ENCODE measurements at regions not wholly inside any gene's neighbourhood (a gene's known extent, or its start where the extent isn't known, plus 50 kb on each side); places are given as distances from the start of the nearest gene placed in this dataset.
"Not testable (repeated sequence)": the region's sequence is repeated elsewhere in the genome, so short reads cannot be mapped to it uniquely, and the experiment has no call there.

DNA sequence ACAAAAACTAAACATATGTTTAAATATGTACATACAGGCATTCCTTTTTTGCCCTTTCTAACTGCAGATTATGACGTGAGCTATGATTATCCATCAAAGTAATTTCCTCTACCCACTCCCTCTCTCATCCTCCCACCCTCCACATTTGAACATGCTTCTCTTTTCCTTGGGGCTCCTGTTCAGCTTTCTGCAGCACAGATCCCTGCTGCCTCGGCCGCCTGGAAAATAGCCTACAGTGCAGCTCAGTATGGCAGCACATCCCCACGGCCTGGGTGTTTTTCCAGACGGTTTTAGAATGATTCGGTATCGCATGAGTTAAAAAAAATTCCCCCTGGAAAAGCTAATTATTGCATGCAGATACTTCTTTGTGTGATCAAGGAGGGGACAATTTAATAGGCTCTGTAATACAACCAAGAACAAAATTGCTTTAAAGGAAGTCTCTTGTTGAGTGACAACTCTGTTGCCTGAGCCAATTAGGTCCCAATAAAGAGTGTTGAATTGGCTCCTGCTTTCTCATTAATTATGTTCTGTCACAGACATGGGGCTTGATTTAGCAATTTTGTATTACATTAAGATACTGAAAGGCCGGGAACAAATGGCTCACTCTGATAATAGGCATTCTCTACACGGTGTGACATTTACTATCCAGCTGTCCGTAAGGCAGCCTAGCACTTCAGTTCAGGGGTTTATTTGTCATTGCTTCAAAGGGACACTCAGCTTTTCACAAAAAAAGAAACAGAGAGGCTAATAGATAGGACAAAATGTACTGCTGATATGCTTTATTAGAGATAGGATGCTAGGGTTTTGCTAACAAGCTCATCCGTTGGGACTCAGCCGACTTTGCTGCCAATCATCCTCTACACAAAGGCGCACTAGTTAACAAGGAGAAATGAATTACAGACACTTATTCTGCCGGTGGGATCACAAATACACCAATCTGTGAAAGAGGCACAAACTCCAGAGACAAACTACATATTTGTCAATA lies 285.8 kb upstream of the G2E3 start:
- Histone ChIP-seq H3K4me3 (ENCODE audit: low read depth, low read length) (no peak overlapping the region), H3K36me3 (ENCODE audit: control insufficient read depth, insufficient read depth, low read length) (no peaks in the 10 kb centered on the region), H3K4me1 (ENCODE audit: control insufficient read depth, insufficient read depth, low read length) (peaks cover 5% of the 10 kb centered on the region), H3K27me3 (ENCODE audit: control insufficient read depth, insufficient read depth, low read length) (no peaks in the 10 kb centered on the region), H3K27ac (ENCODE audit: low read depth, low read length) (no peak overlapping the region), H3K9me3 (ENCODE audit: control insufficient read depth, insufficient read depth, low read length) (no peaks in the 10 kb centered on the region)
- DNase-seq (ENCODE audit: low read depth in 4 of 6, low spot score in 6 of 6), result peak in 3 of 6 donors; percentile 20 to 90 (median 83)
- WGBS (ENCODE audit: insufficient coverage), result 14% methylated on average over 4 of the region's 14 CpGs

DNA sequence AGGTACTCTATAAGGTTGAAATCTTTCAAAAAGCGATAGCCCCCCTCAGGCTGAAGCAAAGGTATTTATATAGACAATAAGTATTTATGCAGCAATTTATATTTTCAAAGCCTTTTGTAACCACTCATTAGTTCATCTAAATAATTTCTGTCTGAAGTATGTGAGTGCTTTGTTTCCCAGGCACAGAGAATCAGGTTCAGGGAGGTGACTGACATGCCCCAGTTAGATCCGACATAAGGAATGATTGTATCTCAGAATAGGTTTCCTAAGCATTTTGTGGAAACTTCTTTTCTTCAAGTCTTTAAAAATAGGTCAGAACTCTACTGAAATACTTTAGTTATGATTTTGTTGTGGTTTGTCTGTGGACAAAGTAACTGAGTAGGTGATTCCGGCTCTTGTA lies 283.4 kb upstream of the G2E3 start:
- no peaks in the 10 kb centered on the region for H3K36me3 ChIP-seq (ENCODE audit: control insufficient read depth, insufficient read depth, low read length)
- 100% methylated on average over 2 of the region's 3 CpGs for WGBS (ENCODE audit: insufficient coverage)
- DNase-seq (ENCODE audit: low read depth in 4 of 6, low spot score in 6 of 6), result no peak
- no peaks in the 10 kb centered on the region for H3K9me3 ChIP-seq (ENCODE audit: control insufficient read depth, insufficient read depth, low read length)
- no peaks in the 10 kb centered on the region for H3K27me3 ChIP-seq (ENCODE audit: control insufficient read depth, insufficient read depth, low read length)
- H3K27ac ChIP-seq (ENCODE audit: low read depth, low read length), result no peak overlapping the region
- peaks cover 3% of the 10 kb centered on the region for H3K4me1 ChIP-seq (ENCODE audit: control insufficient read depth, insufficient read depth, low read length)
- H3K4me3 ChIP-seq (ENCODE audit: low read depth, low read length), result no peak overlapping the region

DNA sequence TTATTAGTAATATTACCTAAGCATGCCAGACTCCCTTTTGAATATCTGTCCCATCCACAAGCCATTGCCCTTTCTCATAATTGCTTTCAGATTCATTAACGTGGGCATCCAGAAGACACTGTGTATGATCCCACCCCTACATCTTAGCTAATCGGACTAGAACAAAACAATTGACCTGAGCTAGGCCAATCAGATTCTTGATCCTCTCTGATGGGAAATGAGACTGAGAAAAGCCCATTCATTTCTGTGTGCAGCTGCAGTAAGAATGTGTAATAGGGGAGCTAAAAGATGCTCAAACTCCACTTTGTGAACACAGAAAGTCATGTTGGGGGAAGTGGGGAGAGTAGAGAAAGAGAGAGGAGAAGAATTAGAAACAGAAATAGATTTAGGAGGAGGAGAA lies 281.7 kb upstream of the G2E3 start:
- no CpG with 5 or more reads among the region's 2 CpGs for WGBS (ENCODE audit: insufficient coverage)
- H3K36me3 ChIP-seq (ENCODE audit: control insufficient read depth, insufficient read depth, low read length), result no peaks in the 10 kb centered on the region
- no peaks in the 10 kb centered on the region for H3K27me3 ChIP-seq (ENCODE audit: control insufficient read depth, insufficient read depth, low read length)
- H3K4me1 ChIP-seq (ENCODE audit: control insufficient read depth, insufficient read depth, low read length), result no peaks in the 10 kb centered on the region
- peak in 1 of 6 donors; percentile 16 for DNase-seq (ENCODE audit: low read depth in 4 of 6, low spot score in 6 of 6)
- H3K27ac ChIP-seq (ENCODE audit: low read depth, low read length), result no peak overlapping the region
- no peak overlapping the region for H3K4me3 ChIP-seq (ENCODE audit: low read depth, low read length)
- no peaks in the 10 kb centered on the region for H3K9me3 ChIP-seq (ENCODE audit: control insufficient read depth, insufficient read depth, low read length)

DNA sequence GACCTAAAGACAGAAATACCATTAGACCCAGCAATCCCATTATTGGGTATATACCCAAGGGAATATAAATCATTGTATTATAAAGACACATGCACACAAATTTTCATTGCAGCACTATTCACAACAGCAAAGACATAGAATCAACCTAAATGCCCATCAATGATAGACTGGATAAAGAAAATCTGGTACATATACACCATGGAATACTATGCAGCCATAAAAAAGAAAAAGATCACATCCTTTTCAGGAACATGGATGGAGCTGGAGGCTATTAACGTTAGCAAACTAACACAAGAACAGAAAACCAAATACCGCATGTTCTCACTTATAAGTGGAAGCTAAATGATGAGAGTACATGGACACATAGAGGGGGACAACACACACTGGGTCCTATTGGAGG lies 280.1 kb upstream of the G2E3 start:
- not testable (repeated sequence) for DNase-seq (ENCODE audit: low read depth in 4 of 6, low spot score in 6 of 6); H3K27ac ChIP-seq (ENCODE audit: low read depth, low read length); H3K4me1 ChIP-seq (ENCODE audit: control insufficient read depth, insufficient read depth, low read length); H3K9me3 ChIP-seq (ENCODE audit: control insufficient read depth, insufficient read depth, low read length); H3K36me3 ChIP-seq (ENCODE audit: control insufficient read depth, insufficient read depth, low read length); H3K4me3 ChIP-seq (ENCODE audit: low read depth, low read length); H3K27me3 ChIP-seq (ENCODE audit: control insufficient read depth, insufficient read depth, low read length)
- WGBS (ENCODE audit: insufficient coverage), result no CpG with 5 or more reads among the region's 2 CpGs

DNA sequence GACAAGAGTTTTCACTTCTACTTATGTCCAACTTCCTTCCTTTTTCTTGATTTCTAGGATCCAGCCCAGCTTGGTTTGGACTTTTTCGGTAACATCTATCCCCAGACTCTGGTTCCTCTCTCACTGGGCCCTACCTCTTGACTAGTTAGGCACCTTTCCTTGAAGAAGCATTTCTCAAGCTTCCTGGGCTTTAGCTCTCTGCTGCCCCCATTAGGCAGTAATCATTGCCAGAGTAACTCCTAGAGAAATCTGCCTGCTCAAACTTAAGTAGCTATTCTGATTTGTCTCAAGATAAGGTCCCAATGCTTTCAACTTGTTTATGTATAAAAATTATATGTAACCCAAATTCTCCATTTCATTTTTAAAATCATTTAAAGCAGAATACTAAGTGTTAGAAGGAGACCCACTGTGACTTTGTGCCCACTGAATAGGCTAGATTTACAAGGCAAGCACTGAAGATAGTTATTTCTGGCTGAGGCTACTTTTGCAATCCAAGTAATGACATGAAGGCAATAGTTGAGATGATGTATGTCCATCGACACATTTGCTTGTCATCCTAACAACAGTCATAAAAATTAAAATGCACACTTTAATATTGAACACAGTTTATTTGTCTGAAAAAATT lies 275.0 kb upstream of the G2E3 start:
- H3K4me1 ChIP-seq (ENCODE audit: control insufficient read depth, insufficient read depth, low read length), result no peaks in the 10 kb centered on the region
- DNase-seq (ENCODE audit: low read depth in 4 of 6, low spot score in 6 of 6), result peak in 2 of 6 donors; percentile 46 to 59
- no peak overlapping the region for H3K4me3 ChIP-seq (ENCODE audit: low read depth, low read length)
- WGBS (ENCODE audit: insufficient coverage), result 67% methylated on average over 1 of the region's 2 CpGs
- no peak overlapping the region for H3K27ac ChIP-seq (ENCODE audit: low read depth, low read length)
- H3K36me3 ChIP-seq (ENCODE audit: control insufficient read depth, insufficient read depth, low read length), result no peaks in the 10 kb centered on the region
- H3K27me3 ChIP-seq (ENCODE audit: control insufficient read depth, insufficient read depth, low read length), result no peaks in the 10 kb centered on the region
- no peaks in the 10 kb centered on the region for H3K9me3 ChIP-seq (ENCODE audit: control insufficient read depth, insufficient read depth, low read length)

DNA sequence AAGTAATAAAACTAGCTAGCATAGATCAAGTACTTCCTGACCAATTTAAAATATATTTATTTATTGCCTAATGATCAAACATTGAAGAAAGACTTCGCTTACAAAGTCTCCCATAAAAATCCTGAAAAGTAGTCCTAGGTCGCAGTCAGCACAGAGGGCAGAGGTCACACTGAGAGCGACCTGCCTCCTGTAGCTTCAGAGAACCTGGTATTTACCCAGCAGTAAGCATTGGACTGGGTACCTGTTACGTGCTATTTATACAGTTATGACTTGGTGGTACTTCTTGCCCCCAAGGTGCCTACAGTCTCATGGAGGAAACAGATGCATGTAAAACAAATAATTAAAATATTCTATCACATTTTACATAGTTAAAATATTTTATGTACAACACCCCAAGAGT lies 274.1 kb upstream of the G2E3 start:
- 72% methylated on average over 2 of the region's 4 CpGs for WGBS (ENCODE audit: insufficient coverage)
- Histone ChIP-seq H3K27ac (ENCODE audit: low read depth, low read length) (no peak overlapping the region), H3K4me3 (ENCODE audit: low read depth, low read length) (no peak overlapping the region)

DNA sequence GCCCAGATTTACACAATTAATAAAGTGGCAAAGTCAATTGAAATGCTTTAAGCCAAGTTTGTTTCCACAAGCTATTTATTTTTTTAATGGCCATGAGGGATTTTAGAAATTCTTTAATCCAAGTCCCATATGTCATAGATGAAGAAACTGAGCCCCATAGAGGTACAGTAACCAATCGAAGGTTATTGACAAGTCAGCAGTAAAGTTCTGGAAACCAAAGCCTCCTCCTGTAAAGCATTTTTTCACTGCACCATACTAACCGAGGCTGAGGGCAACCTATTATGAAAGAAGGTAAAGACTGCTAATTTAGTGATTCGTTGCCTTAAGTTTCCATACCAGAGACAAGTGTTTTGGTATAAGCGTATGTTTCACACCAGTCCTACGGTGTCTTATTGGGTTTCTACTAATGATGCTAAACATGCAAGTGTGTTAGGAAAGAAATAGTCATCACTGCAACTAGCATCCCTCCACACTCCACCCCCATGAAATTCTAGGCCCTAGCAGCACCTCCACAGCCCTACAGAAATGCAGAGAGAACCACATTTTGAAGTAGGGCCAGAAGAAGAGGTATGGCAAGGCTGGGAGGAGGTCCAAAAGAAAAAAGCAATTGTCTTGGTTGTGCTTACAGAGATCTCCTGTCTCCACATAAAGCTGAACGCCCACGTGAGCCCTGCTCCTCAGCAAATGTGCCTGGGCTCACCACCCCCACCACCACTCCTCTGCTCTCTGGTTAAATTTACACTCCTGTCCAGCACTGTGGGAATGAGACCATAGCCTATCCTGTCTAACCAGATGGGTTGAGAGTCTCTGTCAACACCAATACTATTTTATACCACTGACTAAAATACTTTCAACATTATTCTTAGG lies 271.1 kb upstream of the G2E3 start:
- no peaks in the 10 kb centered on the region for H3K9me3 ChIP-seq (ENCODE audit: control insufficient read depth, insufficient read depth, low read length)
- H3K27me3 ChIP-seq (ENCODE audit: control insufficient read depth, insufficient read depth, low read length), result no peaks in the 10 kb centered on the region
- DNase-seq (ENCODE audit: low read depth in 4 of 6, low spot score in 6 of 6), result no peak
- H3K27ac ChIP-seq (ENCODE audit: low read depth, low read length), result no peak overlapping the region
- H3K4me1 ChIP-seq (ENCODE audit: control insufficient read depth, insufficient read depth, low read length), result no peaks in the 10 kb centered on the region
- no peak overlapping the region for H3K4me3 ChIP-seq (ENCODE audit: low read depth, low read length)
- no peaks in the 10 kb centered on the region for H3K36me3 ChIP-seq (ENCODE audit: control insufficient read depth, insufficient read depth, low read length)
- 50% methylated on average over 2 of the region's 7 CpGs for WGBS (ENCODE audit: insufficient coverage)

More for the DNA sequence above, 274.1 kb upstream of the G2E3 start:
- Histone ChIP-seq H3K27me3 (ENCODE audit: control insufficient read depth, insufficient read depth, low read length) (no peaks in the 10 kb centered on the region), H3K36me3 (ENCODE audit: control insufficient read depth, insufficient read depth, low read length) (no peaks in the 10 kb centered on the region), H3K9me3 (ENCODE audit: control insufficient read depth, insufficient read depth, low read length) (no peaks in the 10 kb centered on the region), H3K4me1 (ENCODE audit: control insufficient read depth, insufficient read depth, low read length) (no peaks in the 10 kb centered on the region)
- no peak for DNase-seq (ENCODE audit: low read depth in 4 of 6, low spot score in 6 of 6)

DNA sequence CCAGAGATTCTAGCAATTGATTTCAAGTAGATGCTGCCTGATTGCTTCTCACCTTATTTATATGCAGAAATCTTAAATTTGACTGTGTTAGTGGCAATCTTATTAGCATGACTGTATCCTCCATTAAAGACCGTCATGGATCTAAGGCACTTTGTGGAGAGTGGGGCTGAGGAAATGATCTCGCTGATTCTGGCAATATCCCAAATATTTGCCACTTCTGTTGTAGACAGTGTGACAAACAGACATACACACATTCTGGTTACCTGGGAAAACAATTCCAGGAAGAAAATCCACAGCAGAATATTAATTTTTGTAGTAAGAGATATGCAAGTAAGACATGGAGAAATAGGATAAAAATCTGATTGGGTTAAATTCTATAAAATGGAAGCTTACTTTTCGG lies 269.0 kb upstream of the G2E3 start:
- no peaks in the 10 kb centered on the region for H3K4me1 ChIP-seq (ENCODE audit: control insufficient read depth, insufficient read depth, low read length)
- H3K9me3 ChIP-seq (ENCODE audit: control insufficient read depth, insufficient read depth, low read length), result no peaks in the 10 kb centered on the region
- no peaks in the 10 kb centered on the region for H3K27me3 ChIP-seq (ENCODE audit: control insufficient read depth, insufficient read depth, low read length)
- 90% methylated on average over 1 of the region's 3 CpGs for WGBS (ENCODE audit: insufficient coverage)
- no peak for DNase-seq (ENCODE audit: low read depth in 4 of 6, low spot score in 6 of 6)
- no peak overlapping the region for H3K27ac ChIP-seq (ENCODE audit: low read depth, low read length)
- H3K4me3 ChIP-seq (ENCODE audit: low read depth, low read length), result no peak overlapping the region
- no peaks in the 10 kb centered on the region for H3K36me3 ChIP-seq (ENCODE audit: control insufficient read depth, insufficient read depth, low read length)

DNA sequence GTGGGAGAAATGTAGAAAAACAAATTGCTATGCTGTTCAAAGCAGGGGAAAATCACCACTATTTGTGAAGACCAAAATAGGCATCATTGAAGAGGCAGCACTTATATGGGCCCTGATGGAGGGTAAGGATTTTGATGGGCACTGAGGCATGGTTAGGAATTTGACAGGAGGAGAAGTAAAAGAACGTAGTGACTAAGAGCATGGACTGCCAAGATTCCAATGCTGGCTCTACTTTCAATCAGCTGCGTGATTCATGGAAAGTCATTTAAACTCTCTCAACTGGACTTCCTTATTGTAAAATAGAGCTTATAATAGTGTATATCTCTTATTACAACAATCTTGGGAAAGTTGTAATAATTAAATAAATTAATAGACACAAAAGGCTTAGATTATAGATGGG lies 267.7 kb upstream of the G2E3 start:
- no peaks in the 10 kb centered on the region for H3K4me1 ChIP-seq (ENCODE audit: control insufficient read depth, insufficient read depth, low read length)
- no peak for DNase-seq (ENCODE audit: low read depth in 4 of 6, low spot score in 6 of 6)
- no peaks in the 10 kb centered on the region for H3K36me3 ChIP-seq (ENCODE audit: control insufficient read depth, insufficient read depth, low read length)
- WGBS (ENCODE audit: insufficient coverage), result no CpG with 5 or more reads among the region's 2 CpGs
- no peaks in the 10 kb centered on the region for H3K9me3 ChIP-seq (ENCODE audit: control insufficient read depth, insufficient read depth, low read length)
- H3K27ac ChIP-seq (ENCODE audit: low read depth, low read length), result no peak overlapping the region
- no peak overlapping the region for H3K4me3 ChIP-seq (ENCODE audit: low read depth, low read length)
- H3K27me3 ChIP-seq (ENCODE audit: control insufficient read depth, insufficient read depth, low read length), result no peaks in the 10 kb centered on the region

All from spinal cord (tissue), 9 donors.